Ishikawa (cell line): ENCODE measurements at regions not wholly inside any gene's neighbourhood (a gene's known extent, or its start where the extent isn't known, plus 50 kb on each side); places are given as distances from the start of the nearest gene placed in this dataset.

Experiments
- CEBPB ChIP-seq: IDR thresholded peaks from 2 replicates; pipeline ENCODE4 v1.6.1; 2012
- EGR1 ChIP-seq: IDR thresholded peaks from 2 replicates; pipeline ENCODE4 v1.6.1; 2012
- FOXM1 ChIP-seq: IDR thresholded peaks from 2 replicates; pipeline ENCODE4 v1.6.1; 2012; ENCODE audit warnings: low read depth, borderline replicate concordance
- MAX ChIP-seq: IDR thresholded peaks from 2 replicates; pipeline ENCODE4 v1.6.1; 2012
- NFIC ChIP-seq: IDR thresholded peaks from 2 replicates; pipeline ENCODE4 v1.6.1; 2012
- REST ChIP-seq: IDR thresholded peaks from 2 replicates; pipeline ENCODE4 v1.6.1; 2012; ENCODE audit warnings: low read depth, mild to moderate bottlenecking
- TCF12 ChIP-seq: IDR thresholded peaks from 2 replicates; pipeline ENCODE4 v1.6.1; 2012; ENCODE audit warnings: low read depth
- USF1 ChIP-seq: IDR thresholded peaks from 2 replicates; pipeline ENCODE4 v1.6.1; 2012
- YY1 ChIP-seq: IDR thresholded peaks from 2 replicates; pipeline ENCODE4 v1.6.1; 2012; ENCODE audit warnings: low read depth
- ZBTB7A ChIP-seq: IDR thresholded peaks from 2 replicates; pipeline ENCODE4 v1.6.1; 2012; ENCODE audit warnings: low read depth

GRCh38 chr3:139108253-139108969 is 63.7 kb upstream of the PRR23C start:
- no peak for TF ChIP-seq MAX
- TF ChIP-seq USF1 = no peak
- TF ChIP-seq REST = no peak
- TF ChIP-seq TCF12 = no peak
- no peak for TF ChIP-seq YY1
- TF ChIP-seq EGR1 = no peak
- no peak for TF ChIP-seq CEBPB
- no peak for TF ChIP-seq FOXM1
- TF ChIP-seq ZBTB7A = no peak
- TF ChIP-seq NFIC = no peak
